IMR-90 (cell line): ENCODE measurements at regions not wholly inside any gene's neighbourhood (a gene's known extent, or its start where the extent isn't known, plus 50 kb on each side); places are given as distances from the start of the nearest gene placed in this dataset.

Experiments
- ATAC-seq: fragments of 200-7000 bp; cut with Tn5 transposase; 2 replicates; pipeline ENCODE4 v1.9.1; 2020; ENCODE audit warnings: low read depth, mild to moderate bottlenecking, moderate library complexity
- BruUV-seq: library from RNA; stranded (reverse); fragments of 400-500 nt; replicated peaks from 2 replicates; lab custom pipeline; 2021; lab: Mats Ljungman, UMichigan
- CTCF ChIA-PET: fragments of 300-600 bp; formaldehyde crosslinking; extraction: SDS; loops from one replicate; lab custom pipeline; 2021; ENCODE audit warnings: antibody characterized with exemption; lab: Yijun Ruan, JAX
- POLR2A ChIA-PET: fragments of 300-600 bp; sonication (Branson Sonifier 250); formaldehyde crosslinking; loops from one replicate; lab custom pipeline; 2022; ENCODE audit warnings: antibody characterized with exemption; ENCODE audit not compliant: unreplicated experiment; lab: Charles Lee
- DNase-seq: peaks from one replicate; pipeline ENCODE4 v3.0.0; 2013
- H2AFZ ChIP-seq: replicated peaks from 2 replicates; pipeline ENCODE3; 2013; ENCODE audit warnings: low read length, mild to moderate bottlenecking; ENCODE audit not compliant: poor library complexity
- H2AK5ac ChIP-seq: 2 replicates; pipeline ENCODE4 v1.6.1; 2013; ENCODE audit warnings: low read depth, low read length, inconsistent platforms
- H2AK9ac ChIP-seq: replicated peaks from 2 replicates; pipeline ENCODE3; 2013; ENCODE audit warnings: mild to moderate bottlenecking, low read depth, low read length, moderate library complexity; ENCODE audit not compliant: poor library complexity
- H2BK120ac ChIP-seq: 2 replicates; pipeline ENCODE4 v1.6.1; 2013; ENCODE audit warnings: low read depth, low read length, inconsistent platforms
- H2BK15ac ChIP-seq: 3 replicates; pipeline ENCODE4 v1.6.1; 2013; ENCODE audit warnings: low read depth, low read length, inconsistent platforms
- H2BK20ac ChIP-seq: 2 replicates; pipeline ENCODE4 v1.6.1; 2013; ENCODE audit warnings: low read depth, mild to moderate bottlenecking, inconsistent platforms, low read length, moderate library complexity
- H2BK5ac ChIP-seq: 2 replicates; pipeline ENCODE4 v1.6.1; 2013; ENCODE audit warnings: mild to moderate bottlenecking, low read depth, low read length, inconsistent platforms; ENCODE audit not compliant: poor library complexity, severe bottlenecking
- H3K14ac ChIP-seq: replicated peaks from 2 replicates; pipeline ENCODE4 v1.6.1; 2013; ENCODE audit warnings: low read depth, low read length, inconsistent platforms
- H3K18ac ChIP-seq: 2 replicates; pipeline ENCODE4 v1.6.1; 2013; ENCODE audit warnings: low read depth, low read length, control low read depth
- H3K23ac ChIP-seq: 2 replicates; pipeline ENCODE4 v1.6.1; 2013; ENCODE audit warnings: low read depth, low read length, inconsistent platforms
- H3K27ac ChIP-seq: 2 replicates; pipeline ENCODE4 v1.5.1; 2013; ENCODE audit warnings: mild to moderate bottlenecking, control low read depth, low read length; ENCODE audit not compliant: insufficient read depth
- H3K27me3 ChIP-seq: 2 replicates; pipeline ENCODE4 v1.6.1; 2013; ENCODE audit warnings: low read length; ENCODE audit not compliant: control insufficient read depth, insufficient read depth
- H3K36me3 ChIP-seq: 2 replicates; pipeline ENCODE4 v1.6.1; 2013; ENCODE audit warnings: low read length, mixed read lengths; ENCODE audit not compliant: control insufficient read depth, insufficient read depth
- H3K4ac ChIP-seq: 2 replicates; pipeline ENCODE4 v1.6.1; 2013; ENCODE audit warnings: low read depth, low read length, inconsistent platforms
- H3K4me1 ChIP-seq: 2 replicates; pipeline ENCODE4 v1.6.1; 2013; ENCODE audit warnings: low read length, mixed read lengths; ENCODE audit not compliant: control insufficient read depth, insufficient read depth
- H3K4me2 ChIP-seq: 2 replicates; pipeline ENCODE4 v1.6.1; 2013; ENCODE audit warnings: low read depth, mild to moderate bottlenecking, control low read depth, low read length, moderate library complexity
- H3K4me3 ChIP-seq: 2 replicates; pipeline ENCODE4 v1.5.1; 2013; ENCODE audit warnings: low read depth, mild to moderate bottlenecking, control low read depth, low read length, moderate library complexity; ENCODE audit not compliant: insufficient read depth
- H3K56ac ChIP-seq: 2 replicates; pipeline ENCODE4 v1.6.1; 2013; ENCODE audit warnings: low read length, inconsistent platforms; ENCODE audit not compliant: insufficient read depth; ENCODE audit errors: extremely low read depth
- H3K79me1 ChIP-seq, 2 experiments: 2 replicates each; pipeline ENCODE4 v1.6.1; 2013; ENCODE audit warnings: low read length in 2 of 2, inconsistent platforms in 1 of 2, low read depth in 1 of 2
- H3K9ac ChIP-seq: 2 replicates; pipeline ENCODE4 v1.6.1; 2013; ENCODE audit warnings: low read depth, low read length, control low read depth
- H3K9me1 ChIP-seq: 2 replicates; pipeline ENCODE4 v1.6.1; 2013; ENCODE audit warnings: low read length, inconsistent platforms; ENCODE audit not compliant: insufficient read depth
- H3K9me3 ChIP-seq: 2 replicates; pipeline ENCODE4 v1.6.1; 2013; ENCODE audit warnings: low read length; ENCODE audit not compliant: control insufficient read depth, insufficient read depth
- H4K20me1 ChIP-seq: 2 replicates; pipeline ENCODE4 v1.6.1; 2013; ENCODE audit warnings: low read length, inconsistent platforms; ENCODE audit not compliant: insufficient read depth
- H4K5ac ChIP-seq: 2 replicates; pipeline ENCODE4 v1.6.1; 2013; ENCODE audit warnings: mild to moderate bottlenecking, low read depth, low read length, control low read depth
- H4K8ac ChIP-seq, 2 experiments: 2 replicates each; pipeline ENCODE4 v1.6.1; 2013; ENCODE audit warnings: low read depth in 2 of 2, low read length in 2 of 2, control low read depth in 1 of 2, inconsistent platforms in 1 of 2
- H4K91ac ChIP-seq: 2 replicates; pipeline ENCODE4 v1.6.1; 2013; ENCODE audit warnings: low read depth, low read length, inconsistent platforms; ENCODE audit not compliant: insufficient read depth
- CEBPB ChIP-seq: IDR thresholded peaks from 2 replicates; pipeline ENCODE4 v1.6.1; 2012; ENCODE audit warnings: low read depth, low read length, improper control_type of control experiment
- CHD1 ChIP-seq: IDR thresholded peaks from 2 replicates; pipeline ENCODE4 v1.6.1; 2012; ENCODE audit warnings: low read depth, low read length, improper control_type of control experiment
- MAFK ChIP-seq: IDR thresholded peaks from 2 replicates; pipeline ENCODE4 v1.6.1; 2012; ENCODE audit warnings: low read depth, low read length, improper control_type of control experiment
- MAZ ChIP-seq: IDR thresholded peaks from 2 replicates; pipeline ENCODE4 v1.6.1; 2012; ENCODE audit warnings: low read depth, mild to moderate bottlenecking, low read length, improper control_type of control experiment, moderate library complexity, borderline replicate concordance
- MXI1 ChIP-seq: IDR thresholded peaks from 2 replicates; pipeline ENCODE4 v1.6.1; 2012; ENCODE audit warnings: low read depth, mild to moderate bottlenecking, low read length, moderate library complexity, borderline replicate concordance
- POLR2A ChIP-seq: IDR thresholded peaks from 2 replicates; pipeline ENCODE4 v1.6.1; 2012; ENCODE audit warnings: mild to moderate bottlenecking, low read depth, low read length
- RAD21 ChIP-seq: IDR thresholded peaks from 2 replicates; pipeline ENCODE4 v1.6.1; 2012; ENCODE audit warnings: low read length, improper control_type of control experiment
- RCOR1 ChIP-seq: IDR thresholded peaks from 2 replicates; pipeline ENCODE4 v1.6.1; 2012; ENCODE audit warnings: mild to moderate bottlenecking, low read length, improper control_type of control experiment; ENCODE audit not compliant: insufficient replicate concordance
- RFX5 ChIP-seq: IDR thresholded peaks from 2 replicates; pipeline ENCODE4 v1.8.0; 2012; ENCODE audit warnings: low read depth, mild to moderate bottlenecking, low read length, moderate library complexity
- USF2 ChIP-seq: fragments of 150-350 bp; IDR thresholded peaks from 2 replicates; pipeline ENCODE4 v1.6.1; 2017; ENCODE audit warnings: mild to moderate bottlenecking, antibody characterized with exemption, low read length, low read depth
- WGBS, 2 experiments: methylation state at CpG; one replicate each; pipeline versions ENCODE4 v1.1.5 to v1.1.7; 2013; ENCODE audit warnings: missing lambda C conversion rate in 2 of 2; ENCODE audit not compliant: insufficient read length in 1 of 2; ENCODE audit errors: extremely low coverage in 2 of 2; 5-methylcytosine and 5-hydroxymethylcytosine counted together
- dilution Hi-C: fragments of 300-500 bp; cut with HindIII; formaldehyde crosslinking; loops from one replicate; pipeline ENCODE4 v1.14.3; 2018; ENCODE audit warnings: low sequenced_read_pairs; ENCODE audit not compliant: unreplicated experiment
- in situ Hi-C: fragments of 300-500 bp; cut with MboI; formaldehyde crosslinking; loops from 3 replicates; pipeline ENCODE4 v1.14.3; 2019; ENCODE audit warnings: low sequenced_read_pairs, inconsistent platforms, mixed read lengths
- intact Hi-C: fragments of 100-400 bp; cut with micrococcal nuclease; formaldehyde crosslinking; loops from 2 replicates; pipeline ENCODE4 v1.10.0; 2022
- TF ChIP-seq, protein P1 (sequence below): conservative IDR thresholded peaks from 2 replicates; pipeline ENCODE4 v1.5.1; 2012; ENCODE audit warnings: mild to moderate bottlenecking, low read depth, low read length, improper control_type of control experiment

GRCh38 chr4:125705681-125706080 lies 390.9 kb downstream of the FAT4 start:
- no peaks in the 10 kb centered on the region for H3K27me3 ChIP-seq
- H3K4me2 ChIP-seq: no peak overlapping the region
- no peak overlapping the region for H2BK5ac ChIP-seq
- H3K4me3 ChIP-seq: no peak overlapping the region
- no TSS peak for BruUV-seq
- dilution Hi-C loops: no loop called here
- CTCF ChIA-PET: no interaction called here
- H3K9me3 ChIP-seq: no peaks in the 10 kb centered on the region
- H3K9ac ChIP-seq: no peak overlapping the region
- peaks cover 2% of the 10 kb centered on the region; the same call in 1 of the 2 replicates for H3K4me1 ChIP-seq
- no peak overlapping the region for H3K4ac ChIP-seq
- H3K56ac ChIP-seq: no peak overlapping the region
- no peak overlapping the region for H2AFZ ChIP-seq
- no peak overlapping the region for H3K14ac ChIP-seq
- no peak overlapping the region for H3K23ac ChIP-seq
- no peak overlapping the region for H4K8ac ChIP-seq
- in situ Hi-C loops: no loop called here
- H3K36me3 ChIP-seq: no peaks in the 10 kb centered on the region
- no peaks in the 10 kb centered on the region for H3K9me1 ChIP-seq
- POLR2A ChIA-PET: no interaction called here
- TF ChIP-seq CHD1: no peak
- TF ChIP-seq MXI1: no peak
- TF ChIP-seq RFX5: no peak
- TF ChIP-seq USF2: no peak
- TF ChIP-seq, protein P1, sequence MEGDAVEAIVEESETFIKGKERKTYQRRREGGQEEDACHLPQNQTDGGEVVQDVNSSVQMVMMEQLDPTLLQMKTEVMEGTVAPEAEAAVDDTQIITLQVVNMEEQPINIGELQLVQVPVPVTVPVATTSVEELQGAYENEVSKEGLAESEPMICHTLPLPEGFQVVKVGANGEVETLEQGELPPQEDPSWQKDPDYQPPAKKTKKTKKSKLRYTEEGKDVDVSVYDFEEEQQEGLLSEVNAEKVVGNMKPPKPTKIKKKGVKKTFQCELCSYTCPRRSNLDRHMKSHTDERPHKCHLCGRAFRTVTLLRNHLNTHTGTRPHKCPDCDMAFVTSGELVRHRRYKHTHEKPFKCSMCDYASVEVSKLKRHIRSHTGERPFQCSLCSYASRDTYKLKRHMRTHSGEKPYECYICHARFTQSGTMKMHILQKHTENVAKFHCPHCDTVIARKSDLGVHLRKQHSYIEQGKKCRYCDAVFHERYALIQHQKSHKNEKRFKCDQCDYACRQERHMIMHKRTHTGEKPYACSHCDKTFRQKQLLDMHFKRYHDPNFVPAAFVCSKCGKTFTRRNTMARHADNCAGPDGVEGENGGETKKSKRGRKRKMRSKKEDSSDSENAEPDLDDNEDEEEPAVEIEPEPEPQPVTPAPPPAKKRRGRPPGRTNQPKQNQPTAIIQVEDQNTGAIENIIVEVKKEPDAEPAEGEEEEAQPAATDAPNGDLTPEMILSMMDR: no peak
- no peak for TF ChIP-seq RAD21
- no peak for TF ChIP-seq MAFK
- no peak for TF ChIP-seq CEBPB
- no peak for TF ChIP-seq RCOR1
- TF ChIP-seq POLR2A: no peak
- no peak for TF ChIP-seq MAZ
- no peak for DNase-seq
- H4K20me1 ChIP-seq: no peaks in the 10 kb centered on the region
- no CpG with 5 or more reads among the region's 1 CpG for WGBS, 2 experiments
- ATAC-seq: no peak
- no peaks in the 10 kb centered on the region for H3K79me1 ChIP-seq
- no peak overlapping the region for H3K27ac ChIP-seq
- H2BK20ac ChIP-seq: no peak overlapping the region
- intact Hi-C loops: no loop called here
- H2AK5ac ChIP-seq: no peak overlapping the region
- H2BK15ac ChIP-seq: no peak overlapping the region
- no peak overlapping the region for H4K91ac ChIP-seq
- no peak overlapping the region for H2AK9ac ChIP-seq
- no peak overlapping the region for H2BK120ac ChIP-seq
- no peak overlapping the region for H3K18ac ChIP-seq
- no peak overlapping the region for H4K5ac ChIP-seq
